ENCODE measurements at regions not wholly inside any gene's neighbourhood (a gene's known extent, or its start where the extent isn't known, plus 50 kb on each side); places are given as distances from the start of the nearest gene placed in this dataset.

GRCh38 chr22:49368976-49369725 lies 458.5 kb downstream of the BRD1 start:
- TF ChIP-seq EZH2 (IDR thresholded peaks at IDR 0.05; ENCODE audit: insufficient read depth, poor library complexity, severe bottlenecking) (no peak), EZH2phosphoT487 (IDR thresholded peaks at IDR 0.05; ENCODE audit: insufficient read depth, low read depth) (no peak)
